H1 (cell line): ENCODE measurements at regions not wholly inside any gene's neighbourhood (a gene's known extent, or its start where the extent isn't known, plus 50 kb on each side); places are given as distances from the start of the nearest gene placed in this dataset.

Source experiments
- CTCF ChIA-PET: fragments of 300-600 bp; sonication (Branson Sonifier 250); formaldehyde crosslinking; loops from one replicate; lab custom pipeline; 2021; ENCODE audit not compliant: partially characterized antibody; lab: Charles Lee
- POLR2A ChIA-PET: fragments of 300-600 bp; sonication (Branson Sonifier 250); formaldehyde crosslinking; loops from one replicate; lab custom pipeline; 2021; ENCODE audit warnings: inconsistent platforms; ENCODE audit not compliant: partially characterized antibody; lab: Charles Lee
- DNase-seq, 2 experiments: peaks; one replicate each; pipeline versions ENCODE4 v3.0.0 to v3.0.0-alpha.2; 2010 to 2022; ENCODE audit warnings: low spot score in 2 of 2, low read depth in 1 of 2, mixed read lengths in 1 of 2
- FAIRE-seq: peaks from 2 replicates; lab custom pipeline; 2011; peaks lifted over from hg19 to GRCh38; lab: Jason Lieb, UNC
- H2AFZ ChIP-seq: 2 replicates; pipeline ENCODE4 v1.8.1; 2012; ENCODE audit warnings: low read length, inconsistent platforms
- H2AK5ac ChIP-seq: 2 replicates; pipeline ENCODE4 v1.6.1; 2013; ENCODE audit warnings: low read depth, low read length
- H2BK120ac ChIP-seq: replicated peaks from 2 replicates; pipeline ENCODE3; 2013; ENCODE audit warnings: low read depth, low read length, inconsistent platforms
- H2BK12ac ChIP-seq: 2 replicates; pipeline ENCODE4 v1.6.1; 2013; ENCODE audit warnings: low read depth, low read length
- H2BK15ac ChIP-seq: 2 replicates; pipeline ENCODE4 v1.6.1; 2013; ENCODE audit warnings: low read length
- H2BK20ac ChIP-seq: 2 replicates; pipeline ENCODE4 v1.6.1; 2013; ENCODE audit warnings: low read length
- H2BK5ac ChIP-seq: 2 replicates; pipeline ENCODE4 v1.6.1; 2013; ENCODE audit warnings: low read depth, low read length
- H3K14ac ChIP-seq: 2 replicates; pipeline ENCODE4 v1.6.1; 2013; ENCODE audit warnings: inconsistent platforms; ENCODE audit not compliant: insufficient read length
- H3K18ac ChIP-seq: 2 replicates; pipeline ENCODE4 v1.6.1; 2013; ENCODE audit warnings: low read length; ENCODE audit errors: extremely low read depth
- H3K23ac ChIP-seq: 2 replicates; pipeline ENCODE4 v1.6.1; 2013; ENCODE audit warnings: inconsistent platforms; ENCODE audit not compliant: insufficient read length
- H3K23me2 ChIP-seq: 2 replicates; pipeline ENCODE4 v1.6.1; 2013; ENCODE audit warnings: low read depth, low read length
- H3K27ac ChIP-seq: 2 replicates; pipeline ENCODE4 v1.6.1; 2011; ENCODE audit warnings: low read depth, low read length, inconsistent platforms
- H3K27me3 ChIP-seq, 4 experiments: replicated peaks in 1 of 4; 1 replicate in 1 of 4; 2 replicates in 3 of 4; pipeline versions ENCODE4 v1.6.1 to v1.8.1; 2011 to 2013; ENCODE audit warnings: low read length in 3 of 4, mild to moderate bottlenecking in 3 of 4, inconsistent platforms in 2 of 4, mixed read lengths in 2 of 4, moderate library complexity in 1 of 4; ENCODE audit not compliant: control insufficient read depth in 3 of 4, insufficient read depth in 3 of 4; ENCODE audit errors: extremely low read depth in 1 of 4
- H3K36me3 ChIP-seq, 4 experiments: 2 replicates each; pipeline versions ENCODE4 v1.6.1 to v1.8.1; 2011 to 2013; ENCODE audit warnings: mild to moderate bottlenecking in 4 of 4, low read length in 3 of 4, moderate library complexity in 2 of 4, control low read depth in 1 of 4, inconsistent platforms in 1 of 4; ENCODE audit not compliant: insufficient read depth in 4 of 4, control insufficient read depth in 2 of 4
- H3K4ac ChIP-seq: replicated peaks from 2 replicates; pipeline ENCODE3; 2013; ENCODE audit warnings: low read length, low read depth, mixed read lengths, inconsistent platforms; ENCODE audit not compliant: insufficient read length
- H3K4me1 ChIP-seq, 4 experiments: replicated peaks in 1 of 4; 1 replicate in 1 of 4; 2 replicates in 3 of 4; pipeline versions ENCODE4 v1.6.1 to v1.8.1; 2011 to 2013; ENCODE audit warnings: low read length in 3 of 4, inconsistent platforms in 2 of 4, mixed read lengths in 1 of 4; ENCODE audit not compliant: insufficient read depth in 4 of 4, control insufficient read depth in 3 of 4
- H3K4me2 ChIP-seq, 2 experiments: 2 replicates each; pipeline versions ENCODE4 v1.6.1 to v1.8.1; 2011 to 2013; ENCODE audit warnings: low read depth in 2 of 2, low read length in 2 of 2, control low read depth in 1 of 2, inconsistent platforms in 1 of 2, mild to moderate bottlenecking in 1 of 2; ENCODE audit not compliant: insufficient read depth in 1 of 2
- H3K4me3 ChIP-seq, 4 experiments: fragments of 200-600, 300-600 bp in 1 of 4; sonication (generic), shearing (Covaris generic), sonication (Bioruptor Twin) in 1 of 4; 2 replicates each; pipeline versions ENCODE4 v1.5.1 to v1.8.1; 2011 to 2016; ENCODE audit warnings: low read length in 4 of 4, low read depth in 3 of 4, control low read depth in 2 of 4, inconsistent platforms in 2 of 4, mild to moderate bottlenecking in 2 of 4, mixed read lengths in 1 of 4, moderate library complexity in 1 of 4; ENCODE audit not compliant: insufficient read depth in 2 of 4; ENCODE audit errors: extremely low read depth in 1 of 4
- H3K56ac ChIP-seq: replicated peaks from 2 replicates; pipeline ENCODE3; 2013; ENCODE audit warnings: low read depth, mild to moderate bottlenecking, mixed read lengths, low read length, inconsistent platforms; ENCODE audit not compliant: insufficient read length
- H3K79me1 ChIP-seq: 2 replicates; pipeline ENCODE4 v1.6.1; 2013; ENCODE audit warnings: low read depth, low read length, control low read depth
- H3K79me2 ChIP-seq, 2 experiments: 2 replicates each; pipeline versions ENCODE4 v1.6.1 to v1.8.1; 2012 to 2013; ENCODE audit warnings: low read length in 2 of 2, mild to moderate bottlenecking in 2 of 2, inconsistent platforms in 1 of 2; ENCODE audit not compliant: insufficient read depth in 2 of 2, control insufficient read depth in 1 of 2
- H3K9ac ChIP-seq, 4 experiments: replicated peaks in 1 of 4; 1 replicate in 1 of 4; 2 replicates in 3 of 4; pipeline versions ENCODE4 v1.6.1 to v1.8.1; 2011 to 2013; ENCODE audit warnings: low read depth in 3 of 4, low read length in 3 of 4, control low read depth in 2 of 4, mild to moderate bottlenecking in 2 of 4, moderate library complexity in 2 of 4, inconsistent platforms in 1 of 4; ENCODE audit errors: extremely low read depth in 1 of 4
- H3K9me3 ChIP-seq, 2 experiments: 2 replicates each; pipeline versions ENCODE4 v1.6.1 to v1.8.1; 2012 to 2013; ENCODE audit warnings: mild to moderate bottlenecking in 2 of 2, moderate library complexity in 2 of 2, control low read depth in 1 of 2, inconsistent platforms in 1 of 2, low read depth in 1 of 2, low read length in 1 of 2, mixed read lengths in 1 of 2; ENCODE audit not compliant: insufficient read depth in 2 of 2
- H4K20me1 ChIP-seq, 2 experiments: replicated peaks in 1 of 2; 2 replicates each; pipeline versions ENCODE3 to v1.8.1; 2011 to 2013; ENCODE audit warnings: inconsistent platforms in 2 of 2, low read length in 2 of 2, mild to moderate bottlenecking in 1 of 2; ENCODE audit not compliant: insufficient read depth in 2 of 2, control insufficient read depth in 1 of 2
- H4K5ac ChIP-seq: 2 replicates; pipeline ENCODE4 v1.6.1; 2013; ENCODE audit warnings: low read length, low read depth, mixed read lengths, inconsistent platforms; ENCODE audit not compliant: insufficient read length
- H4K8ac ChIP-seq: 2 replicates; pipeline ENCODE4 v1.8.0; 2013; ENCODE audit warnings: mild to moderate bottlenecking, moderate library complexity, low read length, inconsistent platforms; ENCODE audit not compliant: insufficient read depth; ENCODE audit errors: extremely low read depth
- H4K91ac ChIP-seq: replicated peaks from 2 replicates; pipeline ENCODE3; 2013; ENCODE audit warnings: low read length, mixed read lengths, inconsistent platforms; ENCODE audit not compliant: insufficient read length
- CREB1 ChIP-seq: IDR thresholded peaks from 2 replicates; pipeline ENCODE4 v1.6.1; 2012; ENCODE audit warnings: inconsistent platforms
- JUND ChIP-seq: IDR thresholded peaks from 2 replicates; pipeline ENCODE4 v1.6.1; 2011; ENCODE audit warnings: mild to moderate bottlenecking, improper control_type of control experiment, low read length
- KDM4A ChIP-seq: IDR thresholded peaks from one replicate; pipeline ENCODE4 v1.7.1; 2012; ENCODE audit warnings: low read depth, mild to moderate bottlenecking, moderate library complexity, low read length, inconsistent platforms; ENCODE audit not compliant: severe bottlenecking
- TBP ChIP-seq: IDR thresholded peaks from 2 replicates; pipeline ENCODE4 v1.6.1; 2011; ENCODE audit warnings: low read depth, low read length, improper control_type of control experiment
- WGBS, 2 experiments: shearing (Covaris generic) in 1 of 2; methylation state at CpG; one replicate each; pipeline versions ENCODE4 v1.1.6 to v1.1.7; 2013 to 2015; ENCODE audit warnings: low lambda C conversion rate in 2 of 2, mixed read lengths in 2 of 2, inconsistent platforms in 1 of 2, low coverage in 1 of 2, missing lambda C conversion rate in 1 of 2; ENCODE audit not compliant: insufficient replicate concordance in 2 of 2, insufficient coverage in 1 of 2, insufficient read length in 1 of 2; ENCODE audit errors: extremely low coverage in 1 of 2, missing lambda C conversion rate in 1 of 2; 5-methylcytosine and 5-hydroxymethylcytosine counted together
- TF ChIP-seq, protein P1 (sequence below): IDR thresholded peaks from 2 replicates; pipeline ENCODE4 v1.6.1; 2011; ENCODE audit warnings: low read length, improper control_type of control experiment
- TF ChIP-seq, protein P2 (sequence below): IDR thresholded peaks from 2 replicates; pipeline ENCODE4 v1.6.1; 2012; ENCODE audit warnings: inconsistent platforms

DNA sequence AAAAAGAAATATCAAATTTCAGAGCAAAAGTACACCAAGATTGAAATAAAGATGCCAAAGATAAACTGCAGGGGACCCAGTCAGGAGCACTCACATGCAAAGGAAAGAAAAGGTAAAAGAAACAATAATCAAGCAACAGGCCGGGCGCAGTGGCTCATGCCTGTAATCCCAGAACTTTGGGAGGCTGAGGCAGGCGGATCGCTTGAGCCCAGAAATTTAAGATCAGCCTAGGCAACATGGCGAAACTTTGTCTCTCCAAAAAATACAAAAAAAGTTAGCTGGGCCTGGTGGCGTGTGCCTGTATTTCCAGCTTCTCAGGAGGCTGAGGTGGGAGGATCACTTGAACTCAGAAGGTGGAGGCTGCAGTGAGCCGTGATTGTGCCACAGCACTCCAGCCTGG is 107.6 kb upstream of the SMURF2 start:
- no peak overlapping the region for H3K14ac ChIP-seq
- ChIA-PET CTCF (no interaction called here), POLR2A (no interaction called here)
- H4K20me1 ChIP-seq = no peaks in the 10 kb centered on the region
- FAIRE-seq (no peak), DNase-seq (no peak)
- H3K27me3 ChIP-seq = peaks cover 0 to 2% (median 0%) of the 10 kb centered on the region in 4 experiments; a peak in 2 of 7 replicates
- H3K23ac ChIP-seq = no peak overlapping the region
- no peak overlapping the region for H2BK120ac ChIP-seq
- H3K79me1 ChIP-seq = no peaks in the 10 kb centered on the region
- TF ChIP-seq, protein P1, sequence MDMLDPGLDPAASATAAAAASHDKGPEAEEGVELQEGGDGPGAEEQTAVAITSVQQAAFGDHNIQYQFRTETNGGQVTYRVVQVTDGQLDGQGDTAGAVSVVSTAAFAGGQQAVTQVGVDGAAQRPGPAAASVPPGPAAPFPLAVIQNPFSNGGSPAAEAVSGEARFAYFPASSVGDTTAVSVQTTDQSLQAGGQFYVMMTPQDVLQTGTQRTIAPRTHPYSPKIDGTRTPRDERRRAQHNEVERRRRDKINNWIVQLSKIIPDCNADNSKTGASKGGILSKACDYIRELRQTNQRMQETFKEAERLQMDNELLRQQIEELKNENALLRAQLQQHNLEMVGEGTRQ = no peak
- TF ChIP-seq TBP (no peak), KDM4A (no peak), JUND (no peak), CREB1 (no peak)
- TF ChIP-seq, protein P2, sequence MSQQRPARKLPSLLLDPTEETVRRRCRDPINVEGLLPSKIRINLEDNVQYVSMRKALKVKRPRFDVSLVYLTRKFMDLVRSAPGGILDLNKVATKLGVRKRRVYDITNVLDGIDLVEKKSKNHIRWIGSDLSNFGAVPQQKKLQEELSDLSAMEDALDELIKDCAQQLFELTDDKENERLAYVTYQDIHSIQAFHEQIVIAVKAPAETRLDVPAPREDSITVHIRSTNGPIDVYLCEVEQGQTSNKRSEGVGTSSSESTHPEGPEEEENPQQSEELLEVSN = no peak
- no peak overlapping the region for H3K4ac ChIP-seq
- H4K5ac ChIP-seq = no peak overlapping the region
- H2BK20ac ChIP-seq = no peak overlapping the region
- peaks cover 0 to 4% (median under 1%) of the 10 kb centered on the region in 4 experiments; a peak in 3 of 7 replicates for H3K4me1 ChIP-seq
- H2BK12ac ChIP-seq = no peak overlapping the region
- no peaks in the 10 kb centered on the region; a peak in 1 of 8 replicates for H3K36me3 ChIP-seq
- H4K8ac ChIP-seq = no peak overlapping the region
- no peaks in the 10 kb centered on the region; a peak in 1 of 4 replicates for H3K79me2 ChIP-seq
- no peak overlapping the region for H3K27ac ChIP-seq
- no peak overlapping the region for H2AFZ ChIP-seq
- no peak overlapping the region for H3K9ac ChIP-seq
- H3K4me2 ChIP-seq = no peak overlapping the region
- no peak overlapping the region for H2AK5ac ChIP-seq
- H3K18ac ChIP-seq = no peak overlapping the region
- H2BK15ac ChIP-seq = no peak overlapping the region
- H3K23me2 ChIP-seq = no peaks in the 10 kb centered on the region; the same call in 1 of the 2 replicates
- H3K56ac ChIP-seq = no peak overlapping the region
- no peaks in the 10 kb centered on the region for H3K9me3 ChIP-seq
- WGBS, 2 experiments = 87% methylated on average over 7 of the region's 7 CpGs; no CpG with 5 or more reads in 1 of the 2 experiments
- no peak overlapping the region for H4K91ac ChIP-seq
- no peak overlapping the region for H3K4me3 ChIP-seq
- H2BK5ac ChIP-seq = no peak overlapping the region; the same call in 1 of the 2 replicates
